WERI-Rb-1 (cell line): ENCODE measurements at regions not wholly inside any gene's neighbourhood (a gene's known extent, or its start where the extent isn't known, plus 50 kb on each side); places are given as distances from the start of the nearest gene placed in this dataset.
"Not testable (repeated sequence)": the region's sequence is repeated elsewhere in the genome, so short reads cannot be mapped to it uniquely, and the experiment has no call there.

Experiments used
- DNase-seq: peaks from one replicate; pipeline ENCODE4 v3.0.0-alpha.2; 2020
- H3K27ac ChIP-seq: fragments of 250-450 bp; sonication (Bioruptor Pico); 2 replicates; pipeline ENCODE4 v1.5.1; 2020; ENCODE audit warnings: mild to moderate bottlenecking, moderate library complexity
- H3K27me3 ChIP-seq: fragments of 250-450 bp; sonication (Bioruptor Pico); 2 replicates; pipeline ENCODE4 v1.5.1; 2021; ENCODE audit warnings: mild to moderate bottlenecking, low read depth, moderate library complexity; ENCODE audit not compliant: insufficient read depth, severe bottlenecking
- H3K36me3 ChIP-seq: fragments of 250-450 bp; sonication (Bioruptor Pico); 2 replicates; pipeline ENCODE4 v1.5.1; 2020; ENCODE audit warnings: mild to moderate bottlenecking, moderate library complexity
- H3K4me3 ChIP-seq: 2 replicates; pipeline ENCODE4 v1.5.1; 2011; ENCODE audit warnings: low read depth, mild to moderate bottlenecking, control low read depth, low read length
- H3K9me3 ChIP-seq: fragments of 250-450 bp; sonication (Bioruptor Pico); 2 replicates; pipeline ENCODE4 v1.5.1; 2021; ENCODE audit warnings: mild to moderate bottlenecking, moderate library complexity; ENCODE audit not compliant: severe bottlenecking
- TF ChIP-seq, protein P1 (sequence below): IDR thresholded peaks from 2 replicates; pipeline ENCODE4 v1.5.1; 2011; ENCODE audit warnings: low read depth, mild to moderate bottlenecking, control low read depth, inconsistent platforms, low read length

GRCh38 chr4:49510238-49510637, 524.2 kb downstream of the CWH43 start:
- not testable (repeated sequence) for H3K27ac ChIP-seq, H3K9me3 ChIP-seq, DNase-seq, H3K36me3 ChIP-seq, H3K4me3 ChIP-seq
- peaks cover 40% of the 10 kb centered on the region for H3K27me3 ChIP-seq

- DNase-seq, H3K27ac ChIP-seq, H3K36me3 ChIP-seq, H3K9me3 ChIP-seq, H3K4me3 ChIP-seq: not testable (repeated sequence)
- H3K27me3 ChIP-seq, result peaks cover 40% of the 10 kb centered on the region
These were observed 525.3 kb downstream of the CWH43 start for GRCh38 chr4:49511353-49511752.

DNA sequence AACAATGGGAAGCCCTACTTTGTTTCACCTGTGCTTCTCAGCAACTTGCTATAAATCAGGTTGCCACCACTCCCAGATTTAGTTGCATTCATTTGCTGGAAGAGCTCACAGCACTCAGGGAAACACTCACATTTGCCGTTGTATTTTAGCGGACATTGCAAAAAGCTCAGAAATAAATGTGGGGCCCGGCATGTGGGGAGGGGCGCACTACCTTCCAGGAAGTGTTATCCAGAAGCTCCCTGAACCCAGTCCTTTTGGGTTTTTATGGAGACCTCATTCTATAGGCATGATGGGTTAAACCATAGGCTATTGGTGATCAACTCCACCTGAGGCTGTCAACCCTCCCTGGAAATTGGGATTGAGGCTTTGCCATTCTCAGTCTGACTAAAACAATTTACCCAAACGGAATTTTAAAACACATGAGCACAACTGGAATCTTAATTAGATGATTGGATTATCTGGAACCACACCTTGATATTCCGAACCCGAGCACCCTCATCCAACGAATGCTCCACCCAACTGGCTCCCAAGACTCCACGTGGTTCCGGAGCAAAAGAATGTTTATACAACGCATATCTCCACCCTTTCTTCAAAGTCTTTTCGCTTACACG, 525.9 kb downstream of the CWH43 start:
- H3K4me3 ChIP-seq, H3K36me3 ChIP-seq, DNase-seq, H3K27ac ChIP-seq, H3K9me3 ChIP-seq: not testable (repeated sequence)
- peaks cover 40% of the 10 kb centered on the region for H3K27me3 ChIP-seq

GRCh38 chr4:49512641-49513545, 526.8 kb downstream of the CWH43 start:
- TF ChIP-seq, protein P1, sequence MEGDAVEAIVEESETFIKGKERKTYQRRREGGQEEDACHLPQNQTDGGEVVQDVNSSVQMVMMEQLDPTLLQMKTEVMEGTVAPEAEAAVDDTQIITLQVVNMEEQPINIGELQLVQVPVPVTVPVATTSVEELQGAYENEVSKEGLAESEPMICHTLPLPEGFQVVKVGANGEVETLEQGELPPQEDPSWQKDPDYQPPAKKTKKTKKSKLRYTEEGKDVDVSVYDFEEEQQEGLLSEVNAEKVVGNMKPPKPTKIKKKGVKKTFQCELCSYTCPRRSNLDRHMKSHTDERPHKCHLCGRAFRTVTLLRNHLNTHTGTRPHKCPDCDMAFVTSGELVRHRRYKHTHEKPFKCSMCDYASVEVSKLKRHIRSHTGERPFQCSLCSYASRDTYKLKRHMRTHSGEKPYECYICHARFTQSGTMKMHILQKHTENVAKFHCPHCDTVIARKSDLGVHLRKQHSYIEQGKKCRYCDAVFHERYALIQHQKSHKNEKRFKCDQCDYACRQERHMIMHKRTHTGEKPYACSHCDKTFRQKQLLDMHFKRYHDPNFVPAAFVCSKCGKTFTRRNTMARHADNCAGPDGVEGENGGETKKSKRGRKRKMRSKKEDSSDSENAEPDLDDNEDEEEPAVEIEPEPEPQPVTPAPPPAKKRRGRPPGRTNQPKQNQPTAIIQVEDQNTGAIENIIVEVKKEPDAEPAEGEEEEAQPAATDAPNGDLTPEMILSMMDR, result peak; percentile 23; the same call in 1 of the 2 replicates
- DNase-seq, result peak; percentile 40
- peaks cover 40% of the 10 kb centered on the region for H3K27me3 ChIP-seq
- not testable (repeated sequence) for H3K9me3 ChIP-seq, H3K4me3 ChIP-seq, H3K27ac ChIP-seq, H3K36me3 ChIP-seq

- H3K27me3 ChIP-seq, result peaks cover 40% of the 10 kb centered on the region
- not testable (repeated sequence) for H3K36me3 ChIP-seq, H3K4me3 ChIP-seq, H3K27ac ChIP-seq, DNase-seq, H3K9me3 ChIP-seq
These were observed 527.6 kb downstream of the CWH43 start for GRCh38 chr4:49513546-49514115.

- not testable (repeated sequence) for H3K36me3 ChIP-seq, H3K4me3 ChIP-seq, H3K9me3 ChIP-seq, H3K27ac ChIP-seq
- H3K27me3 ChIP-seq, result peaks cover 40% of the 10 kb centered on the region
- peak; percentile 24 for DNase-seq
These were observed 528.2 kb downstream of the CWH43 start for GRCh38 chr4:49514171-49514699.

GRCh38 chr4:49514841-49515240, 528.8 kb downstream of the CWH43 start:
- not testable (repeated sequence) for H3K36me3 ChIP-seq, H3K27ac ChIP-seq, H3K9me3 ChIP-seq, H3K4me3 ChIP-seq, DNase-seq
- H3K27me3 ChIP-seq, result peaks cover 40% of the 10 kb centered on the region

- H3K4me3 ChIP-seq, H3K9me3 ChIP-seq, H3K36me3 ChIP-seq, DNase-seq, H3K27ac ChIP-seq: not testable (repeated sequence)
- peaks cover 39% of the 10 kb centered on the region for H3K27me3 ChIP-seq
These were observed 529.2 kb downstream of the CWH43 start for GRCh38 chr4:49515241-49515640.

DNA sequence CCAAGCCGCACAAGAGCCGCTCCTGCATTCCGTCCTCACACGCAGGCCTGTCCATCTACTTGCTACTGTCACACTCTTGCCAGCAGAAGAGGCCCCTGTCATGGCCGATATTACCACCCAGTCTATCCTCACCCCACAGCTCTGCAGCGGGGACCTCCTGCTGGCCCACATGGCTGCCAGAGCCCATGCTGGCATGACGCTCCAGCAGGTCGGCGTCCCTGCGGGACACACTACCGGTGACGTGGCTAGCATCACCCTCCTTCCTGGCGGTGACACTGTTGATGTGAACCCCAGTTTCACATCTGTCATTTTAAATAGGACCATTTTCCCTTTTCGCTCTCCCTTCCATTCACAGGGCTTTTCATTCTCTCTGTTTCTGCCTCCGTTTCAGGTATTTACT, 530.0 kb downstream of the CWH43 start:
- not testable (repeated sequence) for DNase-seq, H3K4me3 ChIP-seq, H3K27ac ChIP-seq, H3K36me3 ChIP-seq, H3K9me3 ChIP-seq
- H3K27me3 ChIP-seq, result peaks cover 34% of the 10 kb centered on the region
